ENCODE measurements at regions not wholly inside any gene's neighbourhood (a gene's known extent, or its start where the extent isn't known, plus 50 kb on each side); places are given as distances from the start of the nearest gene placed in this dataset.

GRCh38 chr18:72940986-72941385, 73.2 kb upstream of the NETO1 start:
- no peak for DNase-seq

DNA sequence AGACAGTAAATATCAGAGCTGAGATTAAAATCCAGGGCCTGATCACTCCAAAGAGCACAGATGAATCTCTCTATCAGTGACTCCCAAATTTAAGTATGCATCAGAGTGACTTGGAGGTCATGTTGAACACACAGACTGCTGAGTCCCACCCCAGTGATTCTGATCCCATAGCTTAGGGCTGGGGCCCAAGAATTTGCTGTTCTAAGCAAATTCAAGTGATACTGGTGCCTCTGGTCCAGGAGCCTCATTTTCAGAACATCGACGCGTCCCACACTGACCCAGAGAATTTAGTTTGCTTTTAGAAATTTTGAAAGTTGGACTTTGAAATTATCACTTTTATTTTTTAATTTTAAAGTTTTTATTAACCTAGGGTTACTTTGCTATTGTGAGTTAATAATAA, 72.7 kb upstream of the NETO1 start:
- DNase-seq = no peak

- no peak for DNase-seq
These were observed 68.0 kb upstream of the NETO1 start for GRCh38 chr18:72935744-72936143.

DNA sequence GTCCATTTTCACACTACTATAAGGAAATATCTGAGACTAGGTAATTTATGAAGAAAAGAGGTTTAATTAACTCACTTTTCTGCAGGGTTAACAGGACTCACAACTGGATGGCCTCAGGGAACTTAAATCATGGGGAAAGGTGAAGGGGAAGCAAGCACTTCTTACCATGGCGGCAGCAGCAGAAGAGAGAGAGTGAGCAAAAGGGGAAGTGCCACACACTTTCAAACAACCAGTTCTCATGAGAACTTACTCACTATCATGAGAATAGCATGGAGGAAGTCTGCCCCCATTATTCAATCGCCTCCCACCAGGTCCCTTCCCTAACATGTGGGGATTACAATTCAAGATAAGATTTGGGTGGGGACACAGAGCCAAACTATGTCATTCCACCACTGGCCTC, 55.1 kb upstream of the NETO1 start:
- DNase-seq = no peak

All from right hindlimb (tissue), 1 donor.